ENCODE measurements at regions not wholly inside any gene's neighbourhood (a gene's known extent, or its start where the extent isn't known, plus 50 kb on each side); places are given as distances from the start of the nearest gene placed in this dataset.

- H3K4me3 ChIP-seq (ENCODE audit: control insufficient read depth in 1 of 2, extremely low read depth in 1 of 2, low read length in 1 of 2) = no peak overlapping the region
- DNase-seq = no peak
- 58% methylated on average over 3 of the region's 9 CpGs for WGBS (ENCODE audit: insufficient coverage)
- Mint-ChIP-seq H3K27ac (no peak overlapping the region), H3K4me3 (no peak overlapping the region), H3K27me3 (peaks cover 0 to 5% of the 10 kb centered on the region in 2 donors), H3K9me3 (no peaks in the 10 kb centered on the region), H3K4me1 (peaks cover 2 to 4% (median 2%) of the 10 kb centered on the region in 3 donors), H3K36me3 (no peaks in the 10 kb centered on the region)
- no peak overlapping the region for H3K27ac ChIP-seq (ENCODE audit: low read length)
- no peaks in the 10 kb centered on the region for H3K9me3 ChIP-seq
- CTCF ChIA-PET = interaction anchor here in 1 of 2 donors (0.6 kb wide), 1 partner anchor 107 kb away, joined by 3 read pairs; no protein-coding TSS in a partner anchor
- H3K4me1 ChIP-seq (ENCODE audit: control insufficient read depth in 1 of 2, extremely low read depth in 1 of 2, insufficient read depth in 2 of 2, low read length in 2 of 2) = no peaks in the 10 kb centered on the region
- H3K36me3 ChIP-seq (ENCODE audit: control insufficient read depth in 2 of 2, extremely low read depth in 1 of 2, insufficient read depth in 1 of 2, low read length in 1 of 2) = no peaks in the 10 kb centered on the region
- no peaks in the 10 kb centered on the region for H3K27me3 ChIP-seq (replicated peaks in 1 of 2; ENCODE audit: control insufficient read depth in 2 of 2, extremely low read depth in 1 of 2, insufficient read depth in 2 of 2, low read length in 1 of 2)
- ATAC-seq (replicated peaks in 1 of 4) = no peak
- POLR2A ChIA-PET = interaction anchor here in 1 of 2 donors (0.6 kb wide), 1 partner anchor 1141 kb away, joined by 3 read pairs; no protein-coding TSS in a partner anchor
Observed at GRCh38 chr7:25359471-25360059, 131.3 kb upstream of the NPVF start.

DNA sequence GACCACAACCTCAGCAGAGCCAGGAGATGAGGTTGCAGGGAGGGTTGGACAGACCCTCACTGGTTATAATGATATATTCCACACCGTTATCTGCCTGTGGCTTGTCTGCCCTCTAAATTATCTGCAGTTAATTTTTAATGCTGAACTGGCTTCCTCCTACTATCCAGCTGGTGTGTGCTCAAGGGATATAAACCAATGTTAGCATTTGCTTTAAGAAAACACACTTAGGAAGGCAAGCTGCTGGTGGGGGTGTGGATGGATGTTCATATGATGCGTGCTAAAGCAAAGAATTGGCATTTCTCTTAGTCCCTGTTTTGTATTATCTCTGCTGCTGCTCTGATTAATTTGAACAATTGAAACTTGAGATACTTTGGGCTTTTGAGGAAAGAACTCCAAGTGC lies 132.2 kb upstream of the NPVF start:
- Histone ChIP-seq H3K9me3 (no peaks in the 10 kb centered on the region), H3K36me3 (ENCODE audit: control insufficient read depth in 2 of 2, extremely low read depth in 1 of 2, insufficient read depth in 1 of 2, low read length in 1 of 2) (no peaks in the 10 kb centered on the region), H3K4me1 (ENCODE audit: control insufficient read depth in 1 of 2, extremely low read depth in 1 of 2, insufficient read depth in 2 of 2, low read length in 2 of 2) (no peaks in the 10 kb centered on the region), H3K27ac (ENCODE audit: low read length) (no peak overlapping the region), H3K4me3 (ENCODE audit: control insufficient read depth in 1 of 2, extremely low read depth in 1 of 2, low read length in 1 of 2) (no peak overlapping the region), H3K27me3 (replicated peaks in 1 of 2; ENCODE audit: control insufficient read depth in 2 of 2, extremely low read depth in 1 of 2, insufficient read depth in 2 of 2, low read length in 1 of 2) (no peaks in the 10 kb centered on the region)
- H3K4me3 Mint-ChIP-seq = no peak overlapping the region
- no peak for ATAC-seq (replicated peaks in 1 of 4)
- ChIA-PET POLR2A (no interaction called here), CTCF (interaction anchor here in 1 of 2 donors (0.6 kb wide), 1 partner anchor 108 kb away, joined by 3 read pairs; no protein-coding TSS in a partner anchor)
- H3K27ac Mint-ChIP-seq = no peak overlapping the region
- WGBS (ENCODE audit: insufficient coverage) = no CpG with 5 or more reads among the region's 2 CpGs
- H3K9me3 Mint-ChIP-seq = no peaks in the 10 kb centered on the region
- H3K36me3 Mint-ChIP-seq = no peaks in the 10 kb centered on the region
- peaks cover 0 to 4% (median 2%) of the 10 kb centered on the region in 3 donors for H3K4me1 Mint-ChIP-seq
- H3K27me3 Mint-ChIP-seq = peaks cover 0 to 5% of the 10 kb centered on the region in 2 donors
- DNase-seq = no peak

DNA sequence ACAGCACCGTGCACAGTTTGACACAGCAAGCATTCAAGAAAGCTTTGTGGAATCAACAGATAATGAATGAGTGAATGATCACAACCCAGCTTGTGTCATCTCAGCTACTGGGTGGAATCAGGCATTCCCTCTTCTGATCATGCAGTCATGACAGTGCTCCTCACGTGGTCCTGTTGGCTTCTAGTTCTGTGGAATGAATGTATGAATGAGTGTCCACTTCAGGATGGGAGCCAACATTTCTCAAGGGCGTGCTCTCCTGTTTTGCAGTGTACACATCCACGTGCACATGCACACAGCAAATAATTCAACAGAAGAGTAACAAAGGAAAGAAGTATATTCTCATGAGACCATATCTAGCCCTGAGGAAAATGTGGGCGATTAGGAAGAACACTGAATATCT lies 133.1 kb upstream of the NPVF start:
- Mint-ChIP-seq H3K4me1 (peaks cover 0 to 4% (median 2%) of the 10 kb centered on the region in 3 donors), H3K36me3 (no peaks in the 10 kb centered on the region), H3K27me3 (peaks cover 4 to 8% of the 10 kb centered on the region in 2 donors), H3K4me3 (no peak overlapping the region), H3K9me3 (no peaks in the 10 kb centered on the region), H3K27ac (no peak overlapping the region)
- WGBS (ENCODE audit: insufficient coverage) = 40% methylated on average over 1 of the region's 5 CpGs
- H3K4me3 ChIP-seq (ENCODE audit: control insufficient read depth in 1 of 2, extremely low read depth in 1 of 2, low read length in 1 of 2) = no peak overlapping the region
- H3K4me1 ChIP-seq (ENCODE audit: control insufficient read depth in 1 of 2, extremely low read depth in 1 of 2, insufficient read depth in 2 of 2, low read length in 2 of 2) = no peaks in the 10 kb centered on the region
- ATAC-seq (replicated peaks in 1 of 4) = no peak
- ChIA-PET CTCF (interaction anchor here in 1 of 2 donors (1.0 kb wide), 1 partner anchor 9 kb away, joined by 3 read pairs; no protein-coding TSS in a partner anchor), POLR2A (no interaction called here)
- H3K27me3 ChIP-seq (replicated peaks in 1 of 2; ENCODE audit: control insufficient read depth in 2 of 2, extremely low read depth in 1 of 2, insufficient read depth in 2 of 2, low read length in 1 of 2) = peaks cover 0 to under 1% of the 10 kb centered on the region in 2 experiments
- no peak for DNase-seq
- H3K9me3 ChIP-seq = no peaks in the 10 kb centered on the region
- no peaks in the 10 kb centered on the region for H3K36me3 ChIP-seq (ENCODE audit: control insufficient read depth in 2 of 2, extremely low read depth in 1 of 2, insufficient read depth in 1 of 2, low read length in 1 of 2)
- no peak overlapping the region for H3K27ac ChIP-seq (ENCODE audit: low read length)

DNA sequence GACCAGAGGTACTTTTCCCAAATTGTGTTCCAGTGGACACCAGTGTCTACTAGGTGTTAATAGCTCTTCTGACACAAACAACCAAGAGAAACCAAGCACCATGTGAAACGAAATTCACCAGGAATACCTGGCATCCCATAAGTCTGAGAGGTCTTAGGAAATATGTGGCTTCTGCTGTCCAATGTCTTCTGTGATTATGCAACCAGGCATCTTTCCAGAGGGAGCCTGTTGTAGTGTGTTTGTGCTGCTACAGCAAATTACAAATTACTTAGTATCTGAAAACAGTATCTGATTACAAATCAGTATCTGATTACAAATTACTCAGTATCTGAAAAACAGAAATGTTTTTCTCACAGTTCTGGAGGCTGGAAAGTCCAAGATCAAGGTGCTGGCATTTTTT lies 133.6 kb upstream of the NPVF start:
- H3K36me3 ChIP-seq (ENCODE audit: control insufficient read depth in 2 of 2, extremely low read depth in 1 of 2, insufficient read depth in 1 of 2, low read length in 1 of 2) = no peaks in the 10 kb centered on the region
- no CpG with 5 or more reads among the region's 1 CpG for WGBS (ENCODE audit: insufficient coverage)
- H3K27ac Mint-ChIP-seq = no peak overlapping the region
- ChIA-PET POLR2A (no interaction called here), CTCF (interaction anchor here in 1 of 2 donors (1.0 kb wide), 1 partner anchor 8 kb away, joined by 3 read pairs; no protein-coding TSS in a partner anchor)
- no peaks in the 10 kb centered on the region for H3K4me1 ChIP-seq (ENCODE audit: control insufficient read depth in 1 of 2, extremely low read depth in 1 of 2, insufficient read depth in 2 of 2, low read length in 2 of 2)
- no peak overlapping the region for H3K4me3 ChIP-seq (ENCODE audit: control insufficient read depth in 1 of 2, extremely low read depth in 1 of 2, low read length in 1 of 2)
- H3K36me3 Mint-ChIP-seq = no peaks in the 10 kb centered on the region
- H3K4me3 Mint-ChIP-seq = no peak overlapping the region
- peaks cover 0 to 4% (median 2%) of the 10 kb centered on the region in 3 donors for H3K4me1 Mint-ChIP-seq
- peaks cover 0 to 3% of the 10 kb centered on the region in 2 experiments for H3K27me3 ChIP-seq (replicated peaks in 1 of 2; ENCODE audit: control insufficient read depth in 2 of 2, extremely low read depth in 1 of 2, insufficient read depth in 2 of 2, low read length in 1 of 2)
- no peak for ATAC-seq (replicated peaks in 1 of 4)
- no peak for DNase-seq
- peaks cover 4 to 9% of the 10 kb centered on the region in 2 donors for H3K27me3 Mint-ChIP-seq
- no peaks in the 10 kb centered on the region for H3K9me3 Mint-ChIP-seq
- H3K27ac ChIP-seq (ENCODE audit: low read length) = no peak overlapping the region
- H3K9me3 ChIP-seq = no peaks in the 10 kb centered on the region

- no peaks in the 10 kb centered on the region for H3K4me1 ChIP-seq (ENCODE audit: control insufficient read depth in 1 of 2, extremely low read depth in 1 of 2, insufficient read depth in 2 of 2, low read length in 2 of 2)
- Mint-ChIP-seq H3K36me3 (no peaks in the 10 kb centered on the region), H3K9me3 (peaks cover 0 to 13% (median 5%) of the 10 kb centered on the region in 3 donors), H3K4me3 (no peak overlapping the region), H3K27me3 (peaks cover 20 to 21% of the 10 kb centered on the region in 2 donors), H3K27ac (no peak overlapping the region), H3K4me1 (no peaks in the 10 kb centered on the region)
- H3K27me3 ChIP-seq (replicated peaks in 1 of 2; ENCODE audit: control insufficient read depth in 2 of 2, extremely low read depth in 1 of 2, insufficient read depth in 2 of 2, low read length in 1 of 2) = peaks cover 0 to 11% of the 10 kb centered on the region in 2 experiments
- WGBS (ENCODE audit: insufficient coverage) = 77% methylated on average over 3 of the region's 5 CpGs
- ChIA-PET CTCF (no interaction called here), POLR2A (no interaction called here)
- no peaks in the 10 kb centered on the region for H3K36me3 ChIP-seq (ENCODE audit: control insufficient read depth in 2 of 2, extremely low read depth in 1 of 2, insufficient read depth in 1 of 2, low read length in 1 of 2)
- H3K9me3 ChIP-seq = peaks cover 2% of the 10 kb centered on the region
- H3K27ac ChIP-seq (ENCODE audit: low read length) = no peak overlapping the region
- ATAC-seq (replicated peaks in 1 of 4) = no peak
- no peak overlapping the region for H3K4me3 ChIP-seq (ENCODE audit: control insufficient read depth in 1 of 2, extremely low read depth in 1 of 2, low read length in 1 of 2)
- DNase-seq = no peak
Observed at GRCh38 chr7:25368599-25369201, 140.4 kb upstream of the NPVF start.

GRCh38 chr7:25369786-25370185 lies 141.5 kb upstream of the NPVF start:
- no peak overlapping the region for H3K4me3 ChIP-seq (ENCODE audit: control insufficient read depth in 1 of 2, extremely low read depth in 1 of 2, low read length in 1 of 2)
- peaks cover 0 to 11% of the 10 kb centered on the region in 2 experiments for H3K27me3 ChIP-seq (replicated peaks in 1 of 2; ENCODE audit: control insufficient read depth in 2 of 2, extremely low read depth in 1 of 2, insufficient read depth in 2 of 2, low read length in 1 of 2)
- ChIA-PET CTCF (interaction anchor here in 1 of 2 donors (1.0 kb wide), 2 partner anchors 8 to 25 kb away, joined by 3 to 4 read pairs; no protein-coding TSS in a partner anchor), POLR2A (no interaction called here)
- 85% methylated on average over 2 of the region's 4 CpGs for WGBS (ENCODE audit: insufficient coverage)
- Mint-ChIP-seq H3K27me3 (peaks cover 20 to 21% of the 10 kb centered on the region in 2 donors), H3K9me3 (peaks cover 0 to 13% (median 5%) of the 10 kb centered on the region in 3 donors), H3K27ac (no peak overlapping the region), H3K36me3 (no peaks in the 10 kb centered on the region), H3K4me1 (no peaks in the 10 kb centered on the region), H3K4me3 (no peak overlapping the region)
- H3K27ac ChIP-seq (ENCODE audit: low read length) = no peak overlapping the region
- H3K9me3 ChIP-seq = peaks cover 2% of the 10 kb centered on the region
- DNase-seq (no peak), ATAC-seq (replicated peaks in 1 of 4) (no peak)
- no peaks in the 10 kb centered on the region for H3K36me3 ChIP-seq (ENCODE audit: control insufficient read depth in 2 of 2, extremely low read depth in 1 of 2, insufficient read depth in 1 of 2, low read length in 1 of 2)
- H3K4me1 ChIP-seq (ENCODE audit: control insufficient read depth in 1 of 2, extremely low read depth in 1 of 2, insufficient read depth in 2 of 2, low read length in 2 of 2) = no peaks in the 10 kb centered on the region
